ENCODE measurements at regions not wholly inside any gene's neighbourhood (a gene's known extent, or its start where the extent isn't known, plus 50 kb on each side); places are given as distances from the start of the nearest gene placed in this dataset.

GRCh38 chr7:84669177-84669732 is 474.7 kb upstream of the SEMA3A start:
- TF ChIP-seq POLR2AphosphoS5 (IDR thresholded peaks at IDR 0.05; ENCODE audit: low read depth, low read length) (0 out of 2 replicates have a peak, but pooled peaks have one; percentile 24), SIN3A (IDR thresholded peaks at IDR 0.05; ENCODE audit: borderline replicate concordance, insufficient read depth, low read length) (no peak)

Data from PFSK-1 (cell line).